Subcutaneous abdominal adipose tissue (tissue), 5 donors: ENCODE measurements at regions not wholly inside any gene's neighbourhood (a gene's known extent, or its start where the extent isn't known, plus 50 kb on each side); places are given as distances from the start of the nearest gene placed in this dataset.
"Not testable (repeated sequence)": the region's sequence is repeated elsewhere in the genome, so short reads cannot be mapped to it uniquely, and the experiment has no call there.

Experiments
- H3K27ac ChIP-seq: one replicate; pipeline ENCODE4 v1.7.0; 2013; ENCODE audit warnings: low read depth, mild to moderate bottlenecking, inconsistent platforms, low read length, moderate library complexity
- H3K27me3 ChIP-seq, 5 donors: one replicate each; pipeline ENCODE4 v1.7.0; 2013; ENCODE audit warnings: low read length in 5 of 5, inconsistent platforms in 1 of 5; ENCODE audit not compliant: control insufficient read depth in 5 of 5, insufficient read depth in 4 of 5
- H3K36me3 ChIP-seq, 5 donors: one replicate each; pipeline ENCODE4 v1.7.0; 2013; ENCODE audit warnings: low read length in 5 of 5; ENCODE audit not compliant: control insufficient read depth in 5 of 5, insufficient read depth in 5 of 5
- H3K4me1 ChIP-seq, 5 donors: one replicate each; pipeline ENCODE4 v1.7.0; 2013; ENCODE audit warnings: low read length in 5 of 5, mild to moderate bottlenecking in 3 of 5, moderate library complexity in 1 of 5; ENCODE audit not compliant: control insufficient read depth in 5 of 5, insufficient read depth in 5 of 5
- H3K4me3 ChIP-seq, 5 donors: one replicate each; pipeline ENCODE4 v1.7.0; 2013; ENCODE audit warnings: low read length in 5 of 5, low read depth in 1 of 5
- H3K9ac ChIP-seq, 5 donors: one replicate each; pipeline ENCODE4 v1.7.0; 2013; ENCODE audit warnings: low read length in 5 of 5, mild to moderate bottlenecking in 4 of 5, moderate library complexity in 3 of 5
- H3K9me3 ChIP-seq, 5 donors: one replicate each; pipeline ENCODE4 v1.7.0; 2013; ENCODE audit warnings: low read length in 5 of 5; ENCODE audit not compliant: control insufficient read depth in 5 of 5
- donor health status: healthy.
- donor health status: healthy.
- donor health status: healthy.
- donor health status: healthy.
- donor health status: healthy.

- Histone ChIP-seq H3K9ac (no peak overlapping the region), H3K4me3 (no peak overlapping the region), H3K27me3 (no peaks in the 10 kb centered on the region), H3K9me3 (no peaks in the 10 kb centered on the region), H3K36me3 (no peaks in the 10 kb centered on the region), H3K4me1 (peaks cover 0 to 3% (median 2%) of the 10 kb centered on the region in 5 donors), H3K27ac (no peak overlapping the region)
Observed at GRCh38 chr10:34911661-34912205, 96.6 kb upstream of the PARD3 start.

- Histone ChIP-seq H3K27ac (no peak overlapping the region), H3K9me3 (no peaks in the 10 kb centered on the region), H3K4me1 (peaks cover 0 to 3% (median 0%) of the 10 kb centered on the region in 5 donors), H3K4me3 (no peak overlapping the region), H3K9ac (no peak overlapping the region), H3K36me3 (no peaks in the 10 kb centered on the region), H3K27me3 (no peaks in the 10 kb centered on the region)
Observed at GRCh38 chr10:34908481-34908880, 93.4 kb upstream of the PARD3 start.

DNA sequence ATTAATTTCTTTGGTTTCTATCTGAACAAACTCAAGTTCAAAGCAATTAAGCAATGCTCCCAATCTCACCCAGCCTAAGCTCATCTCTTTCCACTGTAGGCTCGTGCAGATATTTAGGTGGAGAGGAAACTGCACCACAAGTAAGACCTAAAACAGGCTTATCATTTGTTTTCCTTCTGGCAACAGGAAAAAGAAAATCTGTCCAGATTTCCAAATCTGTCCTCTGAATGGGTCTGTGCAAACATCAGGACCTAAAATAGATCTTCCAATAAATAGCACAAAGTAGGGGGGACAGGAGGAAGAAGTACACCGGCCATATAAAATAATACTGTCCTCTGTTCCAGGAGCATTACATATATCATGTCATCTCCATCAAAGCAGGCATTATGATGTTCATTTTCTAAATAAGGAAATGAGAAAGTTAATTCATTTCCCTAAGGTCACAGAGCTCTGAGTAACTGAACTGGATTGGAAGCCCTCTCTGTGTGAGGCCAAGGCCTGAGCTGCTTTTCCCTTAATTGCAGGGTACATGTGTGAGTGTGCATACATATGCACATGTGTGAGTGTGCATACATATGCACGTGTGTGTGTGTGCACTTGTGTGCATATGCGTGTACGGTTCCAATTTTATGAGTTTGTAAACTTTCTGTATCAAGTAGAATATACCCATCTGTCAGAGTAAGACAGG is 92.8 kb upstream of the PARD3 start:
- no peaks in the 10 kb centered on the region for H3K9me3 ChIP-seq
- no peaks in the 10 kb centered on the region for H3K36me3 ChIP-seq
- no peaks in the 10 kb centered on the region for H3K27me3 ChIP-seq
- no peak overlapping the region for H3K9ac ChIP-seq
- no peak overlapping the region for H3K4me3 ChIP-seq
- H3K27ac ChIP-seq: no peak overlapping the region
- H3K4me1 ChIP-seq: peaks cover 0 to 3% (median 0%) of the 10 kb centered on the region in 5 donors

DNA sequence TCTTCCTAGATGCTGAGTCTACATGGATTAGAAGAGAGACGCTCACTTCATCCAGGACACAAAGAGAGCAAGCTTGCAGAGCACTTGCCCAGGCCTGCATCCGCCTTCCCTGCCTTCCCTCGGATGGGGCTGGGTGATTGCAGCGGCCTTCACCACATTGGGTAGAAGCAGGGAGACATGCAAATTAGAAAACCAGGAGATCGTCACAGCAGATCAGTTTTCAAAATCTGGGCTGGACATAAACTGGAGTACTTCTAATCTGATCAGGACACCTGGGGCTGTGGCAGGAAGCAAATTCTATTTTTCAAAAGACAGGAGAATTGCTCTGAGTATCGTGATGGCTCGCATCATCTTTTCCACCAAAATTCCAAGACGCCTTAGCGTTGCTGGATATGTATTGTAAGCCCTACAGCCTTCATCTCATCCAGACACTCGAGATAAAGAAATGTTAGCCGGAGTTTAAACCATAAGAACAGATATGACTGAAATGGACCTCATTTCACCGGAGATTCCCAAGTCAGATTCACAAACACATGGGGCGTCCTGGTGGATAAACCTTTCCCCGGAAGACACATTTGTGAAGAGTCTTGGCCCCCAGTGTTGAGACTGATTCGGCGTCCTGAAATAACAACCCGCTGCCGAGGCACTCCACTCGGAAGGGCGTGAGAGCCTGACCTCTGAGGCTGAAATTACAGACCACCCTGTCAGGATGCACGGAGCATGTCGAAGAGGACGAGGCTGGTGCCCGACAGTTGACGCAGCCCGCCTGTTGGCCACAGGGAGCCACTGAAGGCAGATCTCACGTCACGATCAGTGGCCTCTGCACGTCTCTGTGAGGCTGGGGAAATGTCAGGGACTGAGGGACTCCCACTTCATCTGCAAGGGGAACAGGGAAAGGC is 91.2 kb upstream of the PARD3 start:
- Histone ChIP-seq H3K27me3 (no peaks in the 10 kb centered on the region), H3K4me3 (no peak overlapping the region), H3K9me3 (no peaks in the 10 kb centered on the region), H3K9ac (no peak overlapping the region), H3K36me3 (no peaks in the 10 kb centered on the region), H3K27ac (no peak overlapping the region), H3K4me1 (peaks cover 0 to 3% (median 0%) of the 10 kb centered on the region in 5 donors)

DNA sequence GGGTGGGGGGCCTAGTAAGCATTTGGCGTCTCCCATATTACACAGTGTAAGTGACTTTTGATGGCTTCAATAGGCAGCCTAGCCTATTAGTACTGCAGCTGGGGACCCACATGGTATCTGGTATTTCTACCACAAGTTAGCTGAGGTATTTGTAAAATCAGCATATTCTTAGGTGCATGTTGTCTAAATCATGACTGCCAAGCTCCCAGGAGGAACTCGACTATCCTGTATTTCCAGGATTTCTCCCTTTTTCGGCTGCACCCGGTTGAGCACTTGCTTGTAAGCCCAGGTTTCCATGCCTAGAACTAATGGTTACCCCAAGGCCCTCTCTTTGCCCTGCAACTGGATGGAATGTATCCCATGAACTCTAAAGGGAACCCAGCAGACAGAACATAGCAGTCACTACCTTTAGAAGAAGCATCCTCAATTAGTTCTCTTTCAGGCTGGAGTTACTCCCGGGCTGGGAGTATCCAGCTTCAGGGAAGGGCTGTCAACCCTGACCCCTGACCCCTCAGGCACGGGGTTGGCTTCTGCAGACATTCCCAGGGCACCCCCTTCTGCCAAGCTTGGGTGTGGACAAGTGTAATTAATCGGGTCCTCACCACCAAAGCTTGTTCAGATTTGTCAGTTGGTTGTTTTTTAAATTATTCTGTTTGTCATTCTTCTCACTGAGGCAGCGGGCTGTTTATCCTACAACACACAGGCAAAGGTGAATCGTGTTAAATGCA is 90.3 kb upstream of the PARD3 start:
- no peak overlapping the region for H3K9ac ChIP-seq
- H3K27me3 ChIP-seq: no peaks in the 10 kb centered on the region
- no peaks in the 10 kb centered on the region for H3K9me3 ChIP-seq
- no peak overlapping the region for H3K27ac ChIP-seq
- H3K4me1 ChIP-seq: peaks cover 0 to 3% (median 0%) of the 10 kb centered on the region in 5 donors
- H3K36me3 ChIP-seq: no peaks in the 10 kb centered on the region
- H3K4me3 ChIP-seq: no peak overlapping the region

GRCh38 chr10:34904191-34904590 is 89.1 kb upstream of the PARD3 start:
- Histone ChIP-seq H3K27me3 (no peaks in the 10 kb centered on the region), H3K4me1 (peaks cover 0 to 3% (median 0%) of the 10 kb centered on the region in 5 donors), H3K36me3 (no peaks in the 10 kb centered on the region), H3K9me3 (no peaks in the 10 kb centered on the region), H3K4me3 (no peak overlapping the region), H3K27ac (no peak overlapping the region), H3K9ac (no peak overlapping the region)

DNA sequence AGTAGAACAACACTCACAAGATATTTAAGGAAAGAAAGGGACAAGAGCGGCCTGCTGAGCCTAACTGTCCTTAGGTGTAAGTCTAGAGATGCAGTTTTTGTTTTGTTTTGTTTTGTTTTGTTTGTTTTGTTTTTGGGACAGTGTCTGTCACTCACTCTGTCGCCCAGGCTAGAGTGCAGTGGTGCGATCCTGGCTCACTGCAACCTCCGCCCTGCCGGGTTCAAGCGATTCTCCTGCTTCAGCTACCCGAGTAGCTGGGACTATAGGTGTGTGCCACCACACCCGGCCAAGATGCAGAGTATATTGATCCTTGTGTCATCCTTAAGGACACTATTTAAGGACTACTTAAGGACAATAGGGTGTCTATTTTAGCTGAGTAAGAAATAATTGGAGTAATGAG is 84.1 kb upstream of the PARD3 start:
- H3K9ac ChIP-seq: no peak overlapping the region
- no peaks in the 10 kb centered on the region for H3K4me1 ChIP-seq
- H3K4me3 ChIP-seq: no peak overlapping the region
- no peaks in the 10 kb centered on the region for H3K36me3 ChIP-seq
- no peaks in the 10 kb centered on the region for H3K27me3 ChIP-seq
- no peak overlapping the region for H3K27ac ChIP-seq
- no peaks in the 10 kb centered on the region for H3K9me3 ChIP-seq

- Histone ChIP-seq H3K27me3 (no peaks in the 10 kb centered on the region), H3K9me3 (no peaks in the 10 kb centered on the region), H3K36me3 (no peaks in the 10 kb centered on the region), H3K27ac (no peak overlapping the region), H3K4me3 (no peak overlapping the region), H3K9ac (no peak overlapping the region), H3K4me1 (peaks cover 0 to 2% (median 0%) of the 10 kb centered on the region in 5 donors)
Observed at GRCh38 chr10:34895977-34896376, 80.9 kb upstream of the PARD3 start.

- H3K4me1 ChIP-seq, H3K9me3 ChIP-seq, H3K36me3 ChIP-seq, H3K27ac ChIP-seq, H3K27me3 ChIP-seq, H3K9ac ChIP-seq, H3K4me3 ChIP-seq: not testable (repeated sequence)
Observed at GRCh38 chr10:34895046-34895445, 80.0 kb upstream of the PARD3 start.
